ENCODE measurements at regions not wholly inside any gene's neighbourhood (a gene's known extent, or its start where the extent isn't known, plus 50 kb on each side); places are given as distances from the start of the nearest gene placed in this dataset.
A peak's percentile ranks its signal among the peaks of the same experiment; 100 is the strongest.

DNA sequence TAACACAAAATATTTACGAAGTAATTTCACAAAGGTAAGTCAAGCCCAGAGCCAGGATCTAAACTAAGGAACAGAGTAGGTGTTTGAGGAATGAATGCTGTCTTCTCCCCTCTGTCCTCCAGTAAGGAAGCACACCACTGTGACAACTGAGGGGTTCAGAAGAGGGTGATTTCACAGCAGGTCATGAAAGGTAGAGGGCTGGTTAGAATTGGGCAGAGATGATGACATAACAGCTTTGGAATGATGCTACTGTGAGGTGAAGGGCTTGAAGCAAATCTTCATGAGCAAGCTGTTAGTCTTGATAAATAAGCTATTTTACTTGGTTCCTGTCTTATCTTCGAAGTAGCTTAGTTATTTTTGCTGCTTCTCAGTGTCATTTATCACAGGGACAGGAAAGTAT lies 498.6 kb downstream of the FGF9 start:
- Histone ChIP-seq H3K36me3 (no peaks in the 10 kb centered on the region), H3K4me1 (replicated peaks) (peaks cover 14% of the 10 kb centered on the region), H3K27ac (no peak overlapping the region), H3K9me3 (replicated peaks) (no peaks in the 10 kb centered on the region), H3K27me3 (replicated peaks) (no peaks in the 10 kb centered on the region), H3K4me3 (no peak overlapping the region)
- DNase-seq (ENCODE audit: low read depth in 1 of 2, low spot score in 2 of 2): no peak

DNA sequence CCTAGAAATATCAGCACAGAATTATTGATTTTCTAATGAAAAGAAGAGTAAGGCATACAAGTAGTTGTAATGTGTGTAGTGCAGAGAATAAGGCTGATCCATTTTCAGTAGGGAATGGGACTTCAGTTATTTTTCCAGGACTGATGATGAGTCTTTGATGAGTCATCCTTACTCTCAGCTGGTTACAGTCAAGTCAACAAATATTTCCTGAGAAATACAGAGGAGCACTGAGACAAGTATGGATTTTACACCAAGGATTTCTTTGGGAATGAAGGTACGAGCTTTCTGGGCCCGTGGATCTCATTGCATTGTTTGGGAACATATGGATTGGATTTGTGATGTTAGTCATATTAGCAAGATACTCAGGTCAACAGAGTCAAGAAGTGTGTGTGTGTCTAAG lies 502.7 kb downstream of the FGF9 start:
- no peaks in the 10 kb centered on the region for H3K27me3 ChIP-seq (replicated peaks)
- peaks cover 14% of the 10 kb centered on the region for H3K4me1 ChIP-seq (replicated peaks)
- H3K27ac ChIP-seq: peak overlapping the region; percentile 30; the same call in 1 of the 2 replicates
- no peaks in the 10 kb centered on the region for H3K36me3 ChIP-seq
- DNase-seq (ENCODE audit: low read depth in 1 of 2, low spot score in 2 of 2): peak in 1 of 2 experiments; percentile 69
- no peaks in the 10 kb centered on the region for H3K9me3 ChIP-seq (replicated peaks)
- no peak overlapping the region for H3K4me3 ChIP-seq

DNA sequence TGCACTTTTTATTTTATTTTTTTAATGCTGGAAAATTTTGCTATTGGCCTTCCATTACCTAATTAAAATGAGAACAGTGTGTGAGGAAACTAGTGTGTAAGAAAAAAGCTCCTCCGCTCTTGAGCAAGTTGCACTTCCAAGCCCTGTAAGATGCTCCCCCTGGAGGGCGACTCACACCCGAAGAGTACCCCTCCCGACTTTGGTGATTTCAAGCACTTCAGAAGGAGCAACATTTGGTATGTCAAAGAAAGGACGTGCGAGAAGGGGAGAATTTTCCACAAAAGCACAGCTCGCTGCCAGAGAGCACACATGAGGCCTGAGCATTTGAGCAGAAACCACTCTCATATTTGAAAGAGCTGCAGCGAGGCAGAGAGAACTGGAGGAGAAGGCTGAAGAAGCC lies 504.4 kb downstream of the FGF9 start:
- Histone ChIP-seq H3K4me1 (replicated peaks) (peaks cover 14% of the 10 kb centered on the region), H3K27me3 (replicated peaks) (no peaks in the 10 kb centered on the region), H3K9me3 (replicated peaks) (no peaks in the 10 kb centered on the region), H3K4me3 (no peak overlapping the region), H3K36me3 (no peaks in the 10 kb centered on the region), H3K27ac (no peak overlapping the region)
- DNase-seq (ENCODE audit: low read depth in 1 of 2, low spot score in 2 of 2): no peak

DNA sequence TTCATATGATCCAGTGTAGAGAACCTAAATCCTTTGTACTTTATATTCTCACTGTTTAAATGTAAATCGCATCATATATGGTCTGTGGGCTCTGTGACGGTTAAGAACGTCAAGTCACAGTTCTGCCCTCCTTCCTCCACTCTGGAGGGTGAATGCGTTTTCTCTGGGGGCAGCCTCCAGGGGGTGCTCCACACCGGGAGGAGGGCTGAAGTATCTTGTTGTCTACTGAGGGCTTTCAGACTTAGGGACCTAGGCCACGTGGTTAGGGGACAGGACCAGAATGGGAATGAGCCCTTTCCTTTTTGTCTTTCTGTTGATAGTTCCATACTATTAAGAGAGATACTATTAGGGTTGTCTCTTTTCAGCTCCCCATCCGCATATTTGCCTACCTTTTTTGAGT lies 504.9 kb downstream of the FGF9 start:
- DNase-seq (ENCODE audit: low read depth in 1 of 2, low spot score in 2 of 2): no peak

DNA sequence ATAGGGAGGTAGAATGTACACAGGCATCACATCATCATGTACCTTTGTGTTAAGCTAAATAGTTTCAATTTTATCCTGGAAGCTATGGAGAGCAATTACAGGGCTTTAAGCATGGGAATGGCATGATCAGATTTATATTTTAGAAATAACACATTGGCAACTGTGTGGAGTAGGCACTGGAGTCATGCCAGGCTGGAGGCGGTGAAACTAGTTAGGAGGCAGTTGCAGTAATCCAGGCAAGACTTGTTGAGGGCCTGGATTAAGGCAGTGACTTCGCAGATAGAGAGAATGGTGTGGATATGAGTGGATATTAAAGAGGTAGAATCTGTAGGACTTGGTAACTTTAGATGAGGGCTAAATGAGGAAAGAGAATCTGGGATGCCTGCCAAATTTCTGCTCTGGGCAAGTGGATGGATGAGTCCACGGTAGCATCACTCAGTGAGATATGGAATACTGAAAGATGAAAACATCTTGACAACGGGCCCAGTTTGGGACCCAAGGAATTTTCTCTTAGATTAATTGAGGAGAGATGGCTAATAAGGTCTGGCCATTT lies 506.2 kb downstream of the FGF9 start:
- Histone ChIP-seq H3K4me1 (replicated peaks) (peaks cover 14% of the 10 kb centered on the region), H3K27ac (no peak overlapping the region), H3K36me3 (no peaks in the 10 kb centered on the region), H3K27me3 (replicated peaks) (no peaks in the 10 kb centered on the region), H3K4me3 (no peak overlapping the region), H3K9me3 (replicated peaks) (no peaks in the 10 kb centered on the region)
- no peak for DNase-seq (ENCODE audit: low read depth in 1 of 2, low spot score in 2 of 2)

More for the DNA sequence above, 504.9 kb downstream of the FGF9 start:
- no peak overlapping the region for H3K27ac ChIP-seq
- H3K4me3 ChIP-seq: no peak overlapping the region
- no peaks in the 10 kb centered on the region for H3K36me3 ChIP-seq
- H3K9me3 ChIP-seq (replicated peaks): no peaks in the 10 kb centered on the region
- H3K4me1 ChIP-seq (replicated peaks): peaks cover 14% of the 10 kb centered on the region
- no peaks in the 10 kb centered on the region for H3K27me3 ChIP-seq (replicated peaks)

DNA sequence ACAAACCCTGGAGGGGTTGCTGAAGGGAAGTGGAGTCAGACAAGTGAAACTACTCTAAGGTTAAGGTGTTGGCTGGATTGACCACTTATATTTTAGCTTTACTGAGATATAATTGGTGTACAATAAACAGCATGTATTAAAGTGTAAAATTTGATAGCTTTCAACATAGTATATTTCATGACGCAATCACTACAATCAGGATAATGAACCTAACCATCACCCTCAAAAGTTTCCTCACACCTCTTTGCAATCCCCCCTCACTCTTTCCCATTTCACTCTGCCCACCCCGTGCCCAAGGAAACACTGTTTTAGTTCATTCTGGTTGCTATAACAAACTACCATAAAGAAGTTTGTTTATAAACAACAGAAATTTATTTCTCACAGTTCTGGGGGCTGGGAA lies 508.0 kb downstream of the FGF9 start:
- Histone ChIP-seq H3K4me1 (replicated peaks) (peaks cover 3% of the 10 kb centered on the region), H3K36me3 (no peaks in the 10 kb centered on the region), H3K27me3 (replicated peaks) (no peaks in the 10 kb centered on the region), H3K4me3 (no peak overlapping the region), H3K9me3 (replicated peaks) (no peaks in the 10 kb centered on the region), H3K27ac (no peak overlapping the region)
- no peak for DNase-seq (ENCODE audit: low read depth in 1 of 2, low spot score in 2 of 2)

DNA sequence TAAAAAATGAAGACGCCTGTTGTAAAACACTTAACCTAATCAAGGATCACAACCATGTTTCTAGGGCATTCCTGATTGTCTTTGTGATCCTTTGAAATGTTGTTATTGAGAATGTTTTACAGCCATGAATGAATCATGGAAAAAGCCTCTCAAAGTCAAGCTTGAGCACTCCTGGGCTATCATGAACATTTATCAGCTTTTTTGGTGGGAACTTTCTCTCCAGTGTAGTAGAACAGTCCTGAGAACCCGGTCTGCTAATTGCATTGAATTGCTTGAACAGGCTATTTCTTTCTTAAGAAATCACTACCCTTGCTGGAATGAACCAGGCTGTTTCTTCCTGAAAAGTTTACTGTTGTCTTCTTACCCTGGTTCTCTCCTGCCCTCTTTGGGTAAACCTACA lies 516.5 kb downstream of the FGF9 start:
- H3K36me3 ChIP-seq: no peaks in the 10 kb centered on the region
- no peaks in the 10 kb centered on the region for H3K27me3 ChIP-seq (replicated peaks)
- no peak overlapping the region for H3K4me3 ChIP-seq
- no peak overlapping the region for H3K27ac ChIP-seq
- H3K4me1 ChIP-seq (replicated peaks): no peaks in the 10 kb centered on the region
- no peaks in the 10 kb centered on the region for H3K9me3 ChIP-seq (replicated peaks)
- no peak for DNase-seq (ENCODE audit: low read depth in 1 of 2, low spot score in 2 of 2)

DNA sequence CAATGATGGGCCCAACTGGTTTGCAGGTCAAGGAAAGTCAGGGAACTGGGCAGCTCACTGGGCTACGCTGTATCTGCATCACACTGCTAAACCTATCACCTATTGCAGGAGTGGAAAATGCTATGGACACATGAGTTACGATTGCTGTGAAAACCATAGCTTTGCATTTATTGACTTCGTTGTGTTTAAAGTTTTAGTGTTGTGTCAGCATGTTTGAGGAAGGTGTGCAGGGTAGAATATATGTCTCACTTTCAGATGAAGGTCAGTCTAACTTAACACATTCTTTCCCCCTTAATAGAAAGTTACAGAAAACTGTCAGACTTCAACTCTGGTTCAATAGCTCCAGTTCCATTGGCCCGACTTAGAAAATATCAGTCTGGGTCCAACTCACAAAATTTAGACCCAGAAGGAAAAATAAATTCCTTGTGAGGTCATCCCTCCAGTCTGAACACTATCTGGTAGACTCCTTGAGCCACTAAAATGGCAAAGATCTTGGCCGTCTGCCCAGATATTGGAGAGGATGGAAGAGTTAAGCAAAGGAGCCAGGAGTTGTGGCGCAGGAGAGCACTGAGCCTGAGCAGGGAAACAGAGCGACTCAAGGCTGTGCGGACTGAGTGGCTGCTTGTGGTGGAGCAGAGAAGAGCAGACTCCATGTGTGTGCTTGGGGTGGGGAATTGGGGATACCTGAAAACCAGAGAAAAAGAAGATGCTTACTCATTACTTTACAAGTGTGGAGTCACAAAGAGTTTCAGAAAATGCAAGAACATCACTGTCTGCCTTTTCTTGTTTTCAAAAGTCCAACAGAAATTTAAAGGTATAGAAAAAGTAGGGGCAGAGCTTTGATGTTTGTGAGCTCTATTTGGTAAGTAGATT lies 518.5 kb downstream of the FGF9 start:
- H3K27ac ChIP-seq: no peak overlapping the region
- H3K27me3 ChIP-seq (replicated peaks): no peaks in the 10 kb centered on the region
- no peaks in the 10 kb centered on the region for H3K9me3 ChIP-seq (replicated peaks)
- no peak overlapping the region for H3K4me3 ChIP-seq
- DNase-seq (ENCODE audit: low read depth in 1 of 2, low spot score in 2 of 2): no peak
- H3K4me1 ChIP-seq (replicated peaks): no peaks in the 10 kb centered on the region
- H3K36me3 ChIP-seq: no peaks in the 10 kb centered on the region

DNA sequence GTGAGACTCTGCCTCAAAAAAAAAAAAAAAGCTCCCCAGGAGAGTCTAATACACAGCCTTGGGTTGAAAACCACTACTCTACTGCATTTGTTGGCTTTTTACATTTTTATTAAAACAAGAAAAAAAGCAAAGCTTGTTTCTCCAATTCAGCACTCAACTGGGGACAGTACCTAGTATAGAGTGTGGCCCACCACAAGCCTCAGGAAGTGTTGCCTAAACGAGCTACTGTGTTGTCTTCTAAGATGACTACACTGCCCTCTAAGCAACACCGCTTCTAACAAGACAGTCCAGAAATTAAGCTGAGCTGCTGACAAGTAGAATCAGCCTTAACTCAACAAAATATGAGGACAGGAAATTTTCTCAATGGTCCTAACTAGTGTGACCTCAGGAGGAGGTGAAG lies 522.2 kb downstream of the FGF9 start:
- Histone ChIP-seq H3K4me1 (replicated peaks) (no peaks in the 10 kb centered on the region), H3K4me3 (no peak overlapping the region), H3K27me3 (replicated peaks) (no peaks in the 10 kb centered on the region)

DNA sequence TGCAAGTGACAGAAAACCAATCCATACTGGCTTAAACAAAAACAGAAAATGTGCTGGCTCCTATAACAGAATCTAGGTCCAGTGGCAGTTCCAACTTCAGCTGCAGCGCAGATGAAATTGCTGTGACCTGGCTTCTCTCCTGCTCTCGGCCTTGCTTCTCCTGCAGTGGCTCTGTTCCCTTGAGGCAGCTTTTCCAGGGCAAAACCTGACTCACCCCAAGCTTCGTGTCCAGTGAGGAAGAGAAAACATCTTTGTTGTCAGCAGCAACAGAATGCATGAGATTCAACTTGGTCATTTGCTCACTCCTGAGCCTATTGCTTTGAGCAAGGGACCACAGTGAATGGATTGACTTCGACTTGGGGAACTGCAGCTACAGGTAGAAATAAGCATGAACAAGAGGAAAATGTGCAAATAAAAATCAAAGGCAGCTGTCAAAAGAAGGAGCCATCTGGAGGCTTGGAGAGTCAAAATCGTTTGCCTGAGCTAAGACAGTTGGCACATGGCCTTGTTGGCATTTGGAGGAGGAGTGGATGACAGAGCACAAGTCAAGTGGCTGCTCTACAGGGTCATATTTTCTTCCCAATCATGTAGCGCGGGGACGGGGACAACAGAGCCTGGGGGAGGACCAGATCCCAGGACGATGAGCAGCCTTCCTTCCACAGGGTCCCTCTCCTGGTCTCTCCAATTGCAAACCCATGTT lies 523.4 kb downstream of the FGF9 start:
- no peaks in the 10 kb centered on the region for H3K36me3 ChIP-seq
- H3K27me3 ChIP-seq (replicated peaks): no peaks in the 10 kb centered on the region
- H3K4me1 ChIP-seq (replicated peaks): no peaks in the 10 kb centered on the region
- no peaks in the 10 kb centered on the region for H3K9me3 ChIP-seq (replicated peaks)
- no peak overlapping the region for H3K4me3 ChIP-seq
- no peak overlapping the region for H3K27ac ChIP-seq
- no peak for DNase-seq (ENCODE audit: low read depth in 1 of 2, low spot score in 2 of 2)

More for the DNA sequence above, 522.2 kb downstream of the FGF9 start:
- Histone ChIP-seq H3K36me3 (no peaks in the 10 kb centered on the region), H3K9me3 (replicated peaks) (no peaks in the 10 kb centered on the region), H3K27ac (no peak overlapping the region)
- DNase-seq (ENCODE audit: low read depth in 1 of 2, low spot score in 2 of 2): no peak

DNA sequence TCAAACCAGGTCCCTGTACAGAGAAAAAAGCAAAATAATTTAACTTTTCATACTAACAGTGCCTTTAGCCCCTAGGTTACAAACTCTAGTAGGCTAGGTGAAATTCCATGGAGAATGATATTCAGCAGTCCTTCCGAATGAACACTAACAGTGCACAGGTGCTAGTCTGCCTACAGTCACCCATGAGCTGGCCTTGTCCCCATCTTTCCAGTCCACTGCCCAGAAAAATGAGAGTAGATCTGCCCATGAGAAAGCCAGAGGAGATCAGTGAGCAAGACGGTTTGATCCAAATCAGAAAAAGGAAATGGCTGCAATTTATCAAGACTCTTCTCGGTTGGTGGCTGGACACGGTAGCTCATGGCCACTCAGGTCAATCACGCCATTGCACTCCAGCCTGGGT lies 524.9 kb downstream of the FGF9 start:
- no peaks in the 10 kb centered on the region for H3K4me1 ChIP-seq (replicated peaks)
- H3K27me3 ChIP-seq (replicated peaks): no peaks in the 10 kb centered on the region
- no peak for DNase-seq (ENCODE audit: low read depth in 1 of 2, low spot score in 2 of 2)
- H3K36me3 ChIP-seq: no peaks in the 10 kb centered on the region
- no peaks in the 10 kb centered on the region for H3K9me3 ChIP-seq (replicated peaks)
- H3K4me3 ChIP-seq: no peak overlapping the region
- H3K27ac ChIP-seq: no peak overlapping the region

DNA sequence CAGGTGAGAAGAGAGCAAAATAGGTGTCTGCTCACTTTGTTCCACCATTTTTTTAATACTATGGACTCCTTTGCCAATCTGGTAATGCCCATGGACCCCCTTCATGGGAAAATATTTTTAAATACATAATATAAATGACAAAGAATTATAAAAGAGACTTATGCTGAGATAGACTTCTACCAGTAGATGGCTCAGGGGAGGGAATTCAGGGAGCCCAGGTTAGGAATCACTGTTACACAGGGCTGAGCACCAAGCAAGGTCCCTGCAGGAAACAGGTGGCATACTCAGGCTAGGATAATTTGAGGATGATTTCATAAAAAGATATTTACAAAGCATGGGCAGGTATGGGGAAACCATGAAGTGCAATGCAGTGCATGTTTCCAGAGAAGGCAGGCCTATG lies 525.9 kb downstream of the FGF9 start:
- no peaks in the 10 kb centered on the region for H3K27me3 ChIP-seq (replicated peaks)
- H3K27ac ChIP-seq: no peak overlapping the region
- H3K4me3 ChIP-seq: no peak overlapping the region
- no peaks in the 10 kb centered on the region for H3K4me1 ChIP-seq (replicated peaks)
- no peaks in the 10 kb centered on the region for H3K9me3 ChIP-seq (replicated peaks)
- no peaks in the 10 kb centered on the region for H3K36me3 ChIP-seq
- DNase-seq (ENCODE audit: low read depth in 1 of 2, low spot score in 2 of 2): no peak

DNA sequence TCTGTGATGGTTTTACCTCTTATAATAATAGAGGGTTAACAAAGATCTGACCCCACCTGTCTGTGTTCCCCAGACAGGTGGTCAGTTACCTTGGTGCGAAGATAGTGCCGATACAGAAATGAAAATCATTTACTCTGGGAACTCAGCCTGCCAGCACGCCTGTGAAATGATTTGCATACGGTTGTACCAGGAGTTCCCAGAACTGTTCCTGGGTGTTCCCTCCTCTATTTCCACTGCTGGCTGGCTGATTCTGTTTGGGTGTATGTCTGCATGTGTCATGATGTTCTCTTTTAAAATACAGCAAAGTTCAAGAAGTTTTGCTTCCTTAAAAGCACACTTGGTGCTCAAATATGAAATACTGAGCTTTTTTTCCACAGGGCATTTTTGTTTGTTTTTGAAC lies 527.1 kb downstream of the FGF9 start:
- Histone ChIP-seq H3K4me3 (no peak overlapping the region), H3K4me1 (replicated peaks) (no peaks in the 10 kb centered on the region), H3K27ac (no peak overlapping the region), H3K36me3 (no peaks in the 10 kb centered on the region), H3K27me3 (replicated peaks) (no peaks in the 10 kb centered on the region), H3K9me3 (replicated peaks) (no peaks in the 10 kb centered on the region)
- DNase-seq (ENCODE audit: low read depth in 1 of 2, low spot score in 2 of 2): no peak

DNA sequence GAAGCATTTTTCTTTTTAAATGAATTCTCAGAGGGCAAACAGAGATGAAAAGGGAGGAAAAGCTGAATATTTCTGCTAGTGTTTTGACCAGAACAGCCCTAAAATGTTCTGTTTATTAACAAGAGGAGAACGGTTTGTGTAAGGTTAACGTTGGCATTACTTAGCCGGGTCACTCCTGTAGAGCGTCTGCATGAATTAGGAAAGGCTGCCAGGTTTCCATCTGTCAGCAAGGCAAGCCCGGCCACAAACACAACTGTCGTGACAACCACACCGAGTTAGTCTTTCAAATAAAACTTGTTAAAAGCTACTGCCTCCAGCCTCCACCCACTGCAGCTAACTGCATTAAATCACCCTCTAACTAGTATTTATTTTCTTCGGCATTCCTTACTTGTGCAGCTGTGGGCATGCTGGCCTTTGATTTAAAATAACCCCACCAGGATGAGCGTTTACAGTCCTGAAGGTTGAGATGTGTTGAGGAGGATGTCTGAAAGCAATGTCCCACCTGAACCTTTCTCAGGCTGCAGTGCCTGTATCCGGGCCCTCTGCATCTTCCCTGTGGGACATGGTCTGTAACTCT lies 527.9 kb downstream of the FGF9 start:
- no peaks in the 10 kb centered on the region for H3K9me3 ChIP-seq (replicated peaks)
- no peaks in the 10 kb centered on the region for H3K27me3 ChIP-seq (replicated peaks)
- H3K4me3 ChIP-seq: no peak overlapping the region
- no peaks in the 10 kb centered on the region for H3K36me3 ChIP-seq
- no peak overlapping the region for H3K27ac ChIP-seq
- H3K4me1 ChIP-seq (replicated peaks): no peaks in the 10 kb centered on the region
- DNase-seq (ENCODE audit: low read depth in 1 of 2, low spot score in 2 of 2): no peak
